GM18861 (cell line): ENCODE measurements at regions not wholly inside any gene's neighbourhood (a gene's known extent, or its start where the extent isn't known, plus 50 kb on each side); places are given as distances from the start of the nearest gene placed in this dataset.
"Not testable (repeated sequence)": the region's sequence is repeated elsewhere in the genome, so short reads cannot be mapped to it uniquely, and the experiment has no call there.

Experiments
- ATAC-seq: cut with Tn5 transposase; IDR thresholded peaks from one replicate; pipeline ENCODE4 v1.9.1; 2021; ENCODE audit not compliant: unreplicated experiment

DNA sequence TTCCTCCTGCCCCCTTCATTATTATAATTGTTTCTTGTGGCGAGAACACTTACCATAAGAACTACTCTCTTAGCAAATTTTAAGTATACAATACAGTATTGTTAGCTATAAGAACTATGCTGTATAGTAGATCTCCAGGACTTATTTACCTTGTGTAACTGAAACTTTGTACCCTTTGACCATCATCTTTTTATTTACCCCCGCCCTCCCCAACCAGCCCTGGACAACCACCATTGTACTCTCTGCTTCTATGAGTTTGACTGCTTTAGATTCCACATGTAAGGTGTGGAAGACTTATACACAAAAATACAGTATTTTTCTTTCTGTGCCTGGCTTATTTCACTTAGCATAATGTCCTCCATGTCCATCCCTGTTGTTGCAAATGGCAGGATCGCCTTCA is 161.1 kb downstream of the PHF8 start:
- no peak for ATAC-seq

DNA sequence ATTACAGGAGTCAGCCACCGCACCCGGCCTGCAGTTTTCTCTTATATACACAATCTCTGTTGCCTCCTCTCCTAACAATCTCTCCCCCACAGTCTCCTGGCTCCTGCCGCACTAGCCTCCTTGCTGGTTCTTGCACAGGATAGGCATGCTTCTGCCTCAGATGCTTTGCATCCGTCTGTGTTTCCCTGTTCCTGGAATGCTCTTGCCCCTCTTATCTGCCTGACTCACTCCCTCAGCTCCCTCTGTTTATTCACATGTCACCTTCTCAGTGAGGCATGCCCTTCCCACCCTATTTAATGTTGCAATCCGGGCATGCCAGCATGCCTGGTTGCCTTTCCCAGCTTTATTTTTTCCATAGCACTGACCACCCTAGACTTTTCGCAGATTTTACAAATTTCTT is 161.9 kb downstream of the PHF8 start:
- ATAC-seq: no peak

DNA sequence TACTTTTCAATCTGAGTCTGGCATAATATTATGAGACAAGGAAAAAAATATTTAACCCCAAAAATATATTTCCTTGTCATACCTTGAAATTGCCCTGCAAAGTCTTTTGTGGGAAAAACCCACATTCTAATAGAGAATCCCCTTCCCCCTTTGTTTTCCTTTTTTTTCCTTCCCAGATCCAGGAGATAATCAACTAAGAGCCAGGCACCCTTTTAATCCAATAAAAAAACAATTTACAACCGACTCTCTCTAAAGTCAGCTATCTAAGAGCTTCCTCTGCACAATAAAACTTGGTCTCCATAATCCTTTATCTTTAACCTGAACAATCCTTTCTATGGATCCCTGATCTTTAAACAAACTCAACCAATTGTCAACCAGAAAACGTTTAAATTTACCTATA is 163.5 kb downstream of the PHF8 start:
- not testable (repeated sequence) for ATAC-seq

GRCh38 chrX:53859890-53860289 is 173.4 kb upstream of the HUWE1 start:
- no peak for ATAC-seq

- ATAC-seq: peak; percentile 54
Measured at GRCh38 chrX:53831662-53832635, 145.4 kb upstream of the HUWE1 start.

DNA sequence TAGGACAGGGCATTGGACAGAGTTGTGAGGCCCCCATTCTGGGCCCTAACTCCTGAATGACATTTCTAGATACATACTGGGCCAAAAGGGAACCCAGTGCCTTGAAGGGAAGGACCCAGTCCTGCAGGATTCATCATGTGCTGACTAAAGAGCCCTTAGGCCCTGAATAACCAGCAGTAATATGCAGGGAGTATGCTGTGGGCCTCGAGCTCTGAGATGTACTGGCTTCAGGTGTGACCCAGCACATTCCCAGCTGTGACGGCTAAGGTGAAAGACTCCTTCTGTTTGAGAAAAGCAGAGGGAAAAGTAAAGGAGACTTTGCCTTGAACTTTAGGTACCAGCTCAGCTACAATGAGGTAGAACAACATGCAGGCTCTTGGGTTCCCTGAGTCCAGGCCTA is 138.2 kb upstream of the HUWE1 start:
- ATAC-seq: no peak

- ATAC-seq: not testable (repeated sequence)
Measured at GRCh38 chrX:53818115-53818514, 131.6 kb upstream of the HUWE1 start.

DNA sequence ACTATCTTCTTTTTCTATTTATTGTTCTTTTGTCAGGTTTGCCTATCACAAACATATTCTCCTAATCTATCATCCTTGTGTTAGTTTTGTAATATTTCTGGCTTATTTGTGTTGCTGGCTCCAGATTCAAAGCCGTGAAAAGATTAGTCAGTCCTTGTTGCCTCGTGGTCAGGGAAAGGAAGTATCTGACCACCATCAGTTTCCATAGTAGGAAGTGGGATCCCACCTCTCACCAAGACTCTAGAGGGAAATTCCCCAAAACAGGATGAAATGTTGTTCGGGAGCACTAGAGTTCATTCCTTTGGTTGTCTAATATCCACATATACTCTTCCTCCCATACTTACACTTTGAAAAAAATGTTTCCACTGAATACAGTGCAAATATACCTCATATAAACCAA is 131.0 kb upstream of the HUWE1 start:
- no peak for ATAC-seq

DNA sequence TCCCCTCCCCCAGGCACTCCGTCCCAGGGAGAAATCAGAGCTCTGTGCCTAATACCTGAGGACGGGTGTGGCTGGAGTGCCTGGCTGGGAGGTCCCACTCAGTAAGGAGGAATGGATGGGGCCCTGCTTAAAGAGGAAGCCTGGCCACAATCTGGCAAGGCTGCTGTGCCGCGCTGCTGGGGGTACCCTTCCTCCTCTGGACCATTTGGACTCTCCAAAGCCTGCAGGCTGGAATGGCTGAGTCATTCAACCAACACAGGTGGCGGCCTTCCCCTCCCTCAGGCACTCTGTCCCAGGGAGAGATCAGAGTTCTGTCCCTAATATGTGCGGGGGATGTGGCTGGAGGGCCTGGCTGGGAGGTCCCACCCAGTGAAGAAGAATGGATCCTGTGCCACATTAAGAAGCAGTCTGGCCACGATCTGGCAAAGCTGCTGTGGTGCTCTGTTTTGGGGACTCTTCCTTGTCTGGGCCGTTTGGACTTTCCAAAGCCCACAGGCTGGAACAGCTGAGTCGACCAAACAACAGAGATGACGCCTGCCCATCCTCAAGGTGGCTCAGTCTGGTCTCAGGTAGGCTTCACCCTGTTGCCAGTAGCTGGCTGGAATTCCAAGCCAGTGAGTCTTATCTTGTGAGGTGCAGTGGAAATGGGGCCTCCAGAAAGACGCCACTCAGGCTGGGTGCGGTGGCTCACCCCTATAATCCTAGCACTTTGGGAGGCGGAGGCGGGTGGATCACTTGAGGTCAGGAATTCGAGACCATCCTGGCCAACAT is 127.3 kb upstream of the HUWE1 start:
- ATAC-seq: no peak

GRCh38 chrX:53798281-53798680 is 111.8 kb upstream of the HUWE1 start:
- no peak for ATAC-seq

GRCh38 chrX:53795576-53795975 is 109.1 kb upstream of the HUWE1 start:
- ATAC-seq: no peak

GRCh38 chrX:53794181-53794580 is 107.7 kb upstream of the HUWE1 start:
- ATAC-seq: no peak

GRCh38 chrX:53768865-53769264 is 82.3 kb upstream of the HUWE1 start:
- no peak for ATAC-seq

- ATAC-seq: no peak
Measured at GRCh38 chrX:53768451-53768850, 81.9 kb upstream of the HUWE1 start.

DNA sequence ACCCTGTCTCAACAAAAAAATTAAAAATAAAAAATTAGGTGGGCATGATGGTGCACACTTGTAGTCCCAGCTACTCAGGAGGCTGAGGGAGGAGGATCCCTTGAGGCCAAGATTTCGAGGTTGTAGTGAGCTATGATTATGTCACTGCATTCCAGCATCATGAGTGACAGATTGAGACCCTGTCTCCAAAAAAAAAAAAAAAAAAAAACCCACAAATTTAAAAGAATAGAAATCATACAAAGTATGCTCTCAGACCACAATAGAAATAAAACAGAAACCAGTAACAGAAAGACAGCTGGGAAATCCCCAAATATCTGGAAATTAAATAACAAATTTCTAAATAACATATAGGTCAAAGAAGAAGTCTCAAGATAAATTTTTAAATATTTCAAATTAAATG is 81.0 kb upstream of the HUWE1 start:
- ATAC-seq: no peak

- ATAC-seq: not testable (repeated sequence)
Measured at GRCh38 chrX:53757181-53757580, 70.7 kb upstream of the HUWE1 start.

DNA sequence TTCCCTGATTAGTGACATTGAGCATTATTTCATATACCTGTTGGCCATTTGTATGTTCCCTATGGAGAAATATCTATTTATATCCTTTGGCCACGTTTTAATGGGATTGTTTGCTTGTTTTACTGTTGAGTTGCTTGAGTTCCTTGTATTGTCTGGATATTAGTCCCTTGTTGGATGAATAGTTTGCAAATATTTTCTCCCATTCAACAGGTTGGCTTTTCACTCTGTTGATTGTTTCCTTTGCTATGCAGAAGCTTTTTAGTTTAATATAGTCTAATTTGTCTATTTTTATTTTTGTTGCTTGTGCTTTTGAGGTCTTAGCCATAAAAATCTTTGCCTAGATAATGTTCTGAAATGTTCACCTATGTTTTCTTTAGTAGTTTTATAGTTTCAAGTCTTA is 60.2 kb upstream of the HUWE1 start:
- ATAC-seq: no peak

DNA sequence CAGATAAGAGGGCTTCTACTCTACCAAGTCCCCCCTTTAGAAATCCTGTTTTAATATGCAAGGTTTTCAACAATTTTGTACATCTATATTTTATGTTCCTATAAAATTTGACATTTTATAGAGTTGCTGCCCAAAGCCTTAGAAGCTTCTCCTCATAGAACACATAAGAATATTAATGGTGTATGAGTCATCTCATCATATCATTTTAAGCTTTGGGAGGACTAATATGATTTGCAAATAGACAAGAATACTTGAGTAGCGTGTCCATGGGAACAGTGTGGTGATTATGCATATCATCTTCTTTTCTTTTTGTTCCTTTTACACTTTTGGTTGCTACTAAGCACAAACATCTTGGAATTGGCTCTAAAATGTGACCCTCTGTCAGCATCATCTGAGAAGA is 56.7 kb upstream of the HUWE1 start:
- no peak for ATAC-seq

DNA sequence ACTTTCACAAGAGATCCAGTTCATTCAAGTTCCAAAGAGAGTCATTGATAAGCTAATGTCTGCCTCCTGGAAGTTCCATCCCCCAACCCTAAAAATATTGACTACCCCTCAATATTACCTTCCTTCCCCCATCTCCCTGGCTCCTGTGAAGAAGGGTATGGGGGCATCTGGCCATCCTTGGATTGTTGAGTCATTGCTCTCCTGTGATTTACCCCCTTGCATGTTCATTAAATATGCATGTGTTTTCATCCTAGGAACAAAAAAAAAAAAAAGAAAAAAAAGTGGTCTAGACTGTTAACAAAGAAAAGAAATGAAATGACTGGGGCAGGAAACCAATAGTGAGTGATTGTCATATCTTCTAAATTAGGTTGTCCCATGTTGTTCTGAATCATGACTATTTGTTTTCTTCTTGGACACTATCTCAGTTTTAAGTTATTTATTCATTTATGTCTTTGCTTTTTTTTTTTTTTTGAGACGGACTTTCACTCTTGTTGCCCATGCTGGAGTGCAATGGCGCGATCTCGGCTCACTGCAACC is 51.9 kb upstream of the HUWE1 start:
- no peak for ATAC-seq
